HG02981 (cell line): ENCODE measurements at regions not wholly inside any gene's neighbourhood (a gene's known extent, or its start where the extent isn't known, plus 50 kb on each side); places are given as distances from the start of the nearest gene placed in this dataset.

ENCODE experiments used
- ATAC-seq: cut with Tn5 transposase; IDR thresholded peaks from one replicate; pipeline ENCODE4 v1.9.1; 2021; ENCODE audit warnings: mild to moderate bottlenecking, moderate library complexity; ENCODE audit not compliant: unreplicated experiment

DNA sequence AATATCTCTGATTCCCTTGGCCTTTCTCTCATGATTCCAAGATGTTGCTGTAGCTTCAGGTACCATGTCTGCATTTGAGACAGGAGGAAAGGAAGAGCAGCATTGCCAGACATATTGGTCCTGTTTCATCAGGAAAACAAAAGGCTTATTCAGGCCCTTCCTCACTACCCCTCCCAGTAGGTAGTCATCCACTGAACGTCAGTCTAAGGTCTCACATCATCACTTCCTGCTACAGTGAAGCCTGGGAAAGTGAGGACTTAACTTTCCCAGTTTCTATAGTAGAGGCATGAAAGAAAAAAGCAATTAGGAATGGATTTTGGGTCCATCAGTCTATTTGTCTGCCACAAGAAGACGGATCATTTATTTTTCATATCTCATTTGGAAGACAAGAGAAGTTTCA lies 85.7 kb upstream of the SOX4 start:
- ATAC-seq, result no peak

DNA sequence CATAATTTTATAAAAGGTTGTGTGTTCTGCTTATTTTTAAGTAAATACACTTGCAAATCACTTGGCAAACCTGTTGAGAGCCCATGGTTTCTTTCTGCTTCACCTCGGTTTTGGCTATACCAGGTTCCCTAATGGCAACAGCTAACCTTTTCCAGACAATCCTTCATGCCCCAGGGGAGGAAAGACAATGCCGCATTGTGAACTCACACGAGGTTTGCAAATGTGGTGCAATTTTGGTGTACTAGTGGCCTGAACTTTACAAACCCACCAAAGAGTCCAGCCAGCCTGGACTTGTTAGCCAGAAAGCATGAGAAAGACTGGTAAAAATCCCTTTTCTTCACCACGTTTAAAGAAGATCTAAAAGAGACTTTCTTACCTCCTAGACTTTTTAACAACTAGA lies 84.8 kb upstream of the SOX4 start:
- ATAC-seq, result no peak

DNA sequence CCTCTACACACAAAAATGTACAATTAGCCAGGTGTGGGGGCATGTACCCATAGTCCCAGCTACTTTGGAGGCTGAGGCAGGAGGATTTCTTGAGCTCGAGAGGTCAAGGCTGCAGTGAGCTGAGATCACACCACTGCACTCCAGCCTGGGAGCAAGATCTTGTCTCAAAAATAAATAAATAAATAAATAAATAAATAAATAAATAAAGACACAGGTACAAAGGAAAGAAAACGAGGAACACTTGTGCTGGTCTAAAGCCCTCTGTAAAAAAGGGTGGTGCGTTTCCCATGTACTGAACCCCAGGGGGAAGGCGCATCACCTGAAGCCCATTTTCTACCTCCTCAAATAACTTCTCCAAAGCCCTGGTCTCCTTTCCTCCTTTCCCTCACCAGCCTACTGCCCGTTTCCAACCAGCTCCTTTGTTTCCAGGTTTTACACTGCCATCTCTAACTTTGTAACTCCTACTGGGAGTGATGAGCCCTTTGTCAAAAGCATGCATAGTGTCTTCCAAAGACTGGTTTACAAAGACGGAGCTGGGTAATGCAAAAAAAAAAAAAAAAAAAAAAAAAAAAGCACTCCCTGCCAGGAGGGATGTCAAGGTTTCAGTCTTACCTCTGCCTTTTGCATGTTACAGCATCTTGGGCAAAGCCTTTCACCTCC lies 81.5 kb upstream of the SOX4 start:
- ATAC-seq, result no peak

DNA sequence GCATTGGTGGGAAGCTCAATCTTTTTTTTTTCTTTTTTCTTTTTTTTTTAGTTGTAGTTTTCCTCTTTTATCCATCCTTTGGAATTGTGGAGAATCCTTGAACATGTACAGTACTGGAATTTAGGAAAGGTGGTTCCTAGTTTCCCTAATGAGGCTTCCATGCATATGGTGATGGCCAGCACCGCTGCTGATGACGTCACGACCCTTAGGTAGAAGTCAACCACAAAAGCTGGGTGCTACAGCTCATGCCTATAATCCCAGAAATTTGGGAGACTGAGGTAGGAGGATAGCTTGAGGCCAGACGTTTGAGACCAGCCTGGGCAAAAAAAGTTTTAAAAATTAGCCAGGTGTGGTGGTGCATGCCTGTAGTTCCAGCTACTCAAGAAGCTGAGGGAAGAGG lies 79.3 kb upstream of the SOX4 start:
- ATAC-seq, result no peak

DNA sequence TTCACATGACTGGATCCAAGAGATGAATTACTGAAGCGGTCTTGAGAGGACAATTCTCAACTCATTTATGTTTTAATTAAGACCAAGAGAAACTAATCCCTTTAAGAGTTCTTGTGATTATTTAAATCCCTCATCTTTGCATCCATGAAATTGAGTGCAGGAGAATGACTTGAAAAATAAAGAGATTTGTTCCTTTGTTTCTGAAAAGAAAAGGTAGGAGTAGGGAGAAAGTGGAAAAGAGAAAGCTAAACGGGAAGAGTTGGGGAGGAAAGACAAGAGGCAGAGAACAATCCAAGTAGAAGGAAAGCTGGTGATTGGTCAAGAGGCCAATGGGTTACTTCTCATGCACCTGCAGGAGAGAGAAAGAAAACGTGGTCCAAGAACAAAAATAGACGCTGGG lies 75.2 kb upstream of the SOX4 start:
- no peak for ATAC-seq

DNA sequence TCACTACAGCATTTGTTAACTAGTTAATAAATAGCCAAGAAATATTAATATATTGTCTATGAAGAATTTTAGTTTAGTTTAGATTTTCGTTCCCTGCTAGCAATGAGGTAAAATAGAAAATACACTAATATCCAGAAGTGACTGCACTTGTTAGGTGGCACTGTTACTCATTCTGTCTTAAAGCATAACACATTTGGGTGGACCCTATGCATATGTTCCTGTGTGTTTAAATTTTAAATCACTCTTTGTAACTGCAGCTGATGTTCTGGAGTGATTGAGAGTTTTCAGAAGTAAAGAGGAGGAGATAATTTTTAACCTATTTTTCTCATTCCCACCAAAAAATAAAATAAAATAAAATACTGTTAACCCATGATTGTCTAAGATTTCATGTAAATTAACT lies 73.9 kb upstream of the SOX4 start:
- no peak for ATAC-seq

DNA sequence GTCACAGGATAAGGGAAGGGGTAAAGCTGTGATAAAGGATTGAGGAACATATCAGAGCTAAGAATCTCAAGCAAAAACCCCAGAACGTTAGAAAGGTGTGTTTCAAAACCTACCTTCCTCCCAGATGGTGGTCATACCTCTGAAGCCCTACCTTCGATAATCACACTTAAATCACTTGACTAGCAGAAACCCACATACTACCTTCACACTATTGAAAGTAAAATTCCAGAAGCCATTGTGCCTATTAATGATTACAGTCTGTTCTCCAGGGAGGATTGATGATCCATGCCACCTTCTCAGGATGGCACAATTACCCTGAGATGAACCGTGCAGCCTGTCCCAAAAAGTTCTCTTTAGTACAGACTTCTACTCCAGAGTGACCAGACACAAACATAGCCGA lies 72.3 kb upstream of the SOX4 start:
- ATAC-seq, result no peak

DNA sequence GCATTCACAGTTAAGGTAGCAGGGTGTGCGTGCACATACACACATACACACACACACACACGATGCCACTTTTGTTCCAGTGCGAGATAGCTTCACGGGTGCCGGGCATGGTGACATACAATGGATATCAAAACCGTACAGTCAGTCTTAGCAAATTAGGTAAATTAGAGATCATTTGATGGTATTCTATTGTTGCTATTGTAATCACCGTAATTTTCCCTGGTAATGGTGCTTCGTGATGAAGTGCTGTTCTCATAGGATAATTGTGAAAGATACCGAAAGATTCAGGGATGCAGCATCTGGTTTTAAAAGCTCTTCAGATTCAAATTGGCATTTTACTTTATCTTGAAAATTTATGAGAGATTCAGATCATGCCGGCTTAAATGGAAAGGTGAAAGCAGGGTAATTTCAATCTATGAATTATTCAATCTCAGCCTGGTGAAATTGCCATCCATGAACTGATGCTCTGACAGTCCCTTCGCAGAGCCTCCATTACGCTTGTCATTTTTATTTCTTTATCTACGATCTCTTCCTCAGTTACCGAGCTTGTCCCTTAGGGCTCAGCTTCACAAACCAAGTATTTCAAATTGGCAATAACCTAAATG lies 71.3 kb upstream of the SOX4 start:
- no peak for ATAC-seq

DNA sequence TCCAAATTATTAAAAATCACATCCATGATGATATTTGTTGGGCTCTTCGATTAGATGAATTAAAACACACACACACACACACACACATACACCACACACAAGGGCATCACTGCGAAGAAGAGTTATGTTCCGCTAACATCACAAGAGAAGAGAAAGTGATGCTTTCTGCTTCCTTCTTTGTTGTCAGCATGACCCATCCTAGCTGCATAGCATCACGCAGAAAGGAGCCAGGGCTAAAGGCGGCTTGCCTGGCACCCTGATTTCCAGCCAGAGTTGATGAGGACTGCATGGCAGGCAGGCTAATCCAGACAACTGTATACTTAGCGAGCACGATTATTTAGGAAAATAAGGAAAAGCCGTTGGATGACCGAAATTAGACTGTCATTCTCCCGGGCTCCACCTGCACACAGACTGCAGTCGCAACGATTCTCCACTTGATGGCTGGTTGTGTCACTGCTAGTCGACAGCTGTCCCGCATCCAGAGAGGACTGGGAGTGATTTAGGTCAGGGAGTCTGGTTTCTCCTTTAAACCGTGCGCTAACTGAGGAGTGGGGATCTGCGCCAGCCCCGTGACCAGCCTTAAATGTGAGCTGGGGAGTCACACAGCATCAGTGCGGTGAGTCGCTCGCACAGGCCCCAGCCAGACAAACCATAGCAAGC lies 70.6 kb upstream of the SOX4 start:
- ATAC-seq, result no peak

DNA sequence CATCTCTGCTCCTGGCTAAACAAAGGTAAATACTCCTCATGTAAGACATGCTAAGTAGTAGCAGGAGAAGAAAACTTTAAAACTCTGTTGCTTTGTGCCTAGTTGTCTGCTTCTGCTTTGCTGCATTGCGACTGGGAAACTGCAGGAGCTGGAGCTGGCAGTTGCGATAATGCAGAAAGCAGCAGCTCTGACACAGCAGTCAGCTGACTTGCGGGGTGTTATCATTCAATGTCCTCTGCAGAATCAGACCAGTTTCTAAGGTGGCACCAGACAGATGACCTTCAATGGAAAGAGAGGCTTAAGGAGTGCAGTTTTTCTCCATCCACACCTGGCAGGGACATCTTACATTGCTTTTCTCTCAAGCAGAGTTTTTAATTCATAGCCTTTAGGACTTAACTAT lies 69.9 kb upstream of the SOX4 start:
- ATAC-seq, result no peak

DNA sequence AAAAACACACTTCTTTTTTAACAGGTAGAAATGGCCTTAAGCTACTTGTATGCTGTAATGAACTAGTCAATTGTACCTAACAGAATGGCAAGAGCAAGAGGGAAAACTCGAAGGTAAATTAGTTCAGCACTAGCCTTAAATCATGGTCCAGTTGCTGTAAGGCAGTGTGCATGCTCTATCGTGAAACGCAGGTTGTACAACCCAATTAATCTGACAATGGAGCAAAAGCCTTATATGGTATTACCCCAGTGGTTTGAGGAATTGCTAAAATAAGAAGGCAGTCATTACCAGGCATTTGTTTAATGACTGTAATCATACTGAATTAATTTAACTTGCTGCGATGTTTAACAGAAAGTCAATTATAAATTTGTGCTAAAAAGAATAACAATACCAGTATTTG lies 69.3 kb upstream of the SOX4 start:
- ATAC-seq, result no peak

DNA sequence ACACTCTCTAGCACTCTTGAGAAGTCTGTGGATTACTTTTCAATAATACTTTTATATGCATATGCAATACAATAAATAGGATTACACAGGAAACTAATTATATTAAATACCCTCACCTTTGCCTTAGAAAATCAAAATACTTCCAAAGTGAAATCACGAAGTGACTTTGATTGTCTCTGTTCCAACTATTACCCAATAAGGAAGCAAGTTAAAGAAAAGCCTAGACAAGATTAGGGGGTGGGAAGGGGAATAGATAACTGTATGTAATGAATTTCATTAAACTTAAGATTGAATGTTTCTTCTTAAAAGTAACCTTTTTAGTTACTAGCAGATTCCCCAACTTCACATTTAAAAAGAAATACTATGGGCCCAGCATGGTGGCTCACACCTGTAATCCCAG lies 66.6 kb upstream of the SOX4 start:
- ATAC-seq, result no peak

DNA sequence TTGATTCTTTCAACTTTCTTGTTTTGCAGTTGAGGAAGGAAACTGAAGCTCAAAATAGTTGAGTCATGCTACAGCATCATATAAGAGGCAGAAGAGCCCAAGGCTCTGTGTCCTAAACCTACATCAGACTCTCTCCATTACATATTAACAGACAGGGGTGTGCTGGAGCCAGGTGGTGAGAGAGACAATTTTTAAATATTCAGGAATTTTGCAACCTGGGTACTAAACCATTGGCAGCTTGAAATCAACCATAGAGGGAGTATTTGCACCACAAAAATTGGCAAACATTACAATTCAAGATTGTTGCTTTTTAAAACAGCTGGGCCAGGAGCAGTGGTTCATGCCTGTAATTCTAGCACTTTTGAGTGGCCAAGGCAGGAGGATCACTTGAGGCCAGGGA lies 65.8 kb upstream of the SOX4 start:
- ATAC-seq, result no peak

DNA sequence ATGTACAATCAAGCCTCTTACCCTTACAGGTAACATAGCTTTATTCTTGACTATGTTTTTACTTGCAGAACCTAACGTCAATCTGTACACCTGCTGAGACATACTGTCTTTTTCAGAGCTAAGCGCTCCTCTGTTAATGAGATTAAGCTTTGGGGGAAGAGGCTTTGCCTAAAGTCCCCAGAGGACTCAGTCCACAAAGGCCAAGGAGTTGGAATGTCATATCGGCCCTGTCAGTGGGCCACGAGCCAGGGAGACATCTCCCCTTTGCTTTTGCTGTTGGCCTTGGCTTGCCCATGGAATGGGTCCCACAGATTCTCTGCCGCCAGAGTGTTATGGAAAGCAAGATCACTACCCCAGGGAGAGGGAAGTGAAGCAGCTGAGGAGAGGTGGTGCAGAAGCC lies 64.1 kb upstream of the SOX4 start:
- ATAC-seq, result no peak

DNA sequence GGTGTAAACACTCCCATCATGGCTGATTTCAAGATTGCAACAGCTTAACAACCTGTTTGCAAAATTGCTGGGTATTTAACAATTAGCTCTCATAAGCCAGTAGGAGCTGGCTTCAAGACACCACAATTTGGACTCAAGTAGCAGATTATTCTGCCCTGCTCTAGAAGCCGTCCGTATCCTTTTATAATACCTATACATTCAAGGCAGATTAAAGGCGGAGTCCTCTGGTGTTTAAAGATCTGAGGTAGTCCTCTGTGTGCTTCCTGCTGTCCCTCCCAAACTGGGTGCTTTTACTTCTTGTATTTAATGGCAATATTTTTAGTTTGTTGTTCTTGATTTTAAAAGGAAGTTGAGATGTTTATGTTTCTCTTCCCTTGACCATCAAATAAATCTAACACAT lies 62.2 kb upstream of the SOX4 start:
- no peak for ATAC-seq

DNA sequence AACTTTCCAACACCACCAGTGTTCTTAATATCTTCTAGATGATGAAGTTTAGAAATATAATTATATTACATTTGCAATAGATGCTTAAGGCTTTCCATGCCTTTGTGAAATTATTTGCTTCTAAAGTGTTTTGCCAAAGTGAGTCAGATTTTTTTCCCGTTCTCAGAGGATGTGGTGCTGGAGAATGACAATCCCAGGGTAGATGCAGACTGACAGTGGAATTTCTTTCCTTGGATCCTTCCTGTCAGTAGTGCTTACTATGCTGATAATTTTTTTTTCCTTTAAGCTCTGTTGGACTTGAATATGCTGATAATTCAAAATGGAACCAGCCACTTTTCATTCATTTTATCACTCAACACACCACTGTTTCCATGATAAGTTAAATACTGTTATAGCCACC lies 59.9 kb upstream of the SOX4 start:
- no peak for ATAC-seq

DNA sequence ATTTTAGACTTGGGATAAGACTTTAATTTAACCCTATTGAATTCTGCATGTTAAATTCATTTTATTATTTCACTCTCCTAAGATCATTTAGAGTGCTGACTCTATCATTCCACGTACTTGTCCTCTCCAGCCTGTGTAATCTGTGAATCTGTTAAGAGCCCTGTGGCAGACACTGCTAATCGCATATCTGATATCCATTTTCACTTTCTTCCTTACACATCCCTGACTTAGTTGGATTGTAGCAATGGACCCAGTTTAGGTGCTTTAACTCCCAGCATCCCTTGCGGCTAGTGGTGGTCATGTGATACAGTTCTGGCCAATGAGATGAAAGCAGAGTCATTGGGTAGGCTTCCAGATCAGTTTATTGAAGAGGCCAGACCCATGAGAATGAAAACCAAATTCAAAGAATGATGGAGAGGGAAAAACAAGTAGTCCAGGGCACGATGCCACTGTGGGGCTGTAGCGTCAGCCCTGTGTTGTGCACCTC lies 57.2 kb upstream of the SOX4 start:
- no peak for ATAC-seq

DNA sequence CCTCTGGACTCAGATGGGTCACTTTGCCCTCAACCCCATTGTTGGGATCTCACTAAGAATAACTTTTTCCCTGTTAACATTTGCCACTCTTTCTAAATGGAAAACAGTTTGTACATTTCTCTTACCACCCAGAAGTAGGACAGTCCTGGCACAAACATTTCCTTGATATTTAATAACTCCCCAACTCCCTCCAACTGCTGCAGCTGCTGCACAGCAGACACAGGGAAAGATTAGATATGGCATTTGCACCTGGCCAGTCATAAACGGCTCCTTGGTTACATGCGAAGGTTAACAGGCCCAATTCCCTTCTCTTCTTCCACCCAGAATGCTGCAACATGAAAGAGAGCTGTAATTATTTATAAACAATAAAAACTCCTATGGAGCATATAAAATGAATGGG lies 55.9 kb upstream of the SOX4 start:
- ATAC-seq, result no peak

DNA sequence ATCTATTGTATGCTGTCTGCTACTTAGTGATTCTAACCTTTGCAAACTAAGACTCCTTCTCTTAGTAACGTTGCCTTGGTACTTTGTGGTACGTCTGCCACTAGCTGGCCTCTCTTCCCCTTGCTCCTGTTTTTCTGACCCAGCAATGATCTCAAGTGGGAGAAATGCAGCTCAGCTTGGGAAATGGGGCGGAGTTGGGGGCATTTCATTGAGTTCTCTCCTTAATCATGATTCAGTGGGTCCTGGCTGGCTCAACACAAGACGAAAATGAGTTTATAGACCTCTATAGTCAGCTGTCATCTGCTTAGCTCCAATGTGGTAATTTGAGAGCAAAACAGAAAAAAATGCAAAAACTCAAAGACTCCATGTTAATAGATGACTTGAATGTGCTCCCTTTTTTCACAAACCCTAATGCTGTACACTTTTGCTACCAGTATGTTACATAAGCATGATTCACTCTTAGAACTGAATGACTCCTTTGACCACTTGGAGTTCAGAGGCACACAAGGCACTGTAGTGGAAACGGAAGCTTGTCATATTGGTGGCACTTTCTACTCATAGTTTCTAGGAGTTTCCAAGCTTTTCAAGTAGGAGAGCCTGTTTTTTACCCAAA lies 55.3 kb upstream of the SOX4 start:
- no peak for ATAC-seq

DNA sequence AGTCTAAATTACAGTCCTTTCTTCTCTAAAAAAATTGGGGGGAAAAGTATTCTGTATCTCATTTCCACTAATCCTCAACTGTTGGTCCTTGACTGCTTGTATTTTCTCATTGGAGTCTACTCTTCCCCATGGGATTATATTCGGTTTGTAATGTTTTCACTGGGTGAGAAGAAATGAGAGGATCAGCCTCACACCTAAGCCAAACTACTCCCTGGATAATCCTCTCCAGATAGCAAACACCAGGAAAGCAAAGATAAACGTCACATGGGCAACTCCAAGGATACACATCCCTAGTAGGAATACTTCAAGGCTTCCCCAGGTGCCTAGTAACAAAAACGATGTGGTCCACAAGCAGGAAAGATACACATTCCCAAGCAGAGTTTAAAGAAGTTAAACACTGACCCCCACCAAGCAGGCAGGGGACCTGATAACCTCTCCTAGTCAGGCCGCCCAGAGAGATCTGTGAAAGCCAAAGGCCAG lies 53.9 kb upstream of the SOX4 start:
- no peak for ATAC-seq
